ENCODE measurements at regions not wholly inside any gene's neighbourhood (a gene's known extent, or its start where the extent isn't known, plus 50 kb on each side); places are given as distances from the start of the nearest gene placed in this dataset.
A peak's percentile ranks its signal among the peaks of the same experiment; 100 is the strongest.

- no peak overlapping the region for H3K4me3 ChIP-seq (ENCODE audit: low read length)
- WGBS, 2 experiments (ENCODE audit: insufficient coverage in 1 of 2, insufficient read length in 1 of 2), result no CpG with 5 or more reads among the region's 2 CpGs
- no peaks in the 10 kb centered on the region for H3K4me1 Mint-ChIP-seq
- H3K4me3 Mint-ChIP-seq, result no peak overlapping the region
- H3K9me3 Mint-ChIP-seq, result no peaks in the 10 kb centered on the region
- no peaks in the 10 kb centered on the region for H3K27me3 Mint-ChIP-seq (ENCODE audit: insufficient read depth)
- no peaks in the 10 kb centered on the region for H3K9me3 ChIP-seq (ENCODE audit: control insufficient read depth, low read length)
- TF ChIP-seq, protein P1, sequence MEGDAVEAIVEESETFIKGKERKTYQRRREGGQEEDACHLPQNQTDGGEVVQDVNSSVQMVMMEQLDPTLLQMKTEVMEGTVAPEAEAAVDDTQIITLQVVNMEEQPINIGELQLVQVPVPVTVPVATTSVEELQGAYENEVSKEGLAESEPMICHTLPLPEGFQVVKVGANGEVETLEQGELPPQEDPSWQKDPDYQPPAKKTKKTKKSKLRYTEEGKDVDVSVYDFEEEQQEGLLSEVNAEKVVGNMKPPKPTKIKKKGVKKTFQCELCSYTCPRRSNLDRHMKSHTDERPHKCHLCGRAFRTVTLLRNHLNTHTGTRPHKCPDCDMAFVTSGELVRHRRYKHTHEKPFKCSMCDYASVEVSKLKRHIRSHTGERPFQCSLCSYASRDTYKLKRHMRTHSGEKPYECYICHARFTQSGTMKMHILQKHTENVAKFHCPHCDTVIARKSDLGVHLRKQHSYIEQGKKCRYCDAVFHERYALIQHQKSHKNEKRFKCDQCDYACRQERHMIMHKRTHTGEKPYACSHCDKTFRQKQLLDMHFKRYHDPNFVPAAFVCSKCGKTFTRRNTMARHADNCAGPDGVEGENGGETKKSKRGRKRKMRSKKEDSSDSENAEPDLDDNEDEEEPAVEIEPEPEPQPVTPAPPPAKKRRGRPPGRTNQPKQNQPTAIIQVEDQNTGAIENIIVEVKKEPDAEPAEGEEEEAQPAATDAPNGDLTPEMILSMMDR (conservative IDR thresholded peaks at IDR 0.05), result no peak
- H3K4me1 ChIP-seq (ENCODE audit: control insufficient read depth, insufficient read depth, low read length), result no peaks in the 10 kb centered on the region
- DNase-seq, result no peak
- no peaks in the 10 kb centered on the region for H3K36me3 ChIP-seq (ENCODE audit: control insufficient read depth, insufficient read depth, low read length)
- H3K36me3 Mint-ChIP-seq (ENCODE audit: low read depth), result no peaks in the 10 kb centered on the region
- no peak overlapping the region for H3K9ac ChIP-seq (ENCODE audit: extremely low read depth, low read length, poor library complexity, severe bottlenecking)
- no peaks in the 10 kb centered on the region for H3K27me3 ChIP-seq (ENCODE audit: control insufficient read depth, insufficient read depth, low read length, poor library complexity, severe bottlenecking)
- H3K27ac ChIP-seq (ENCODE audit: low read depth, low read length), result no peak overlapping the region
- no peak overlapping the region for H3K27ac Mint-ChIP-seq
Measured at GRCh38 chr12:17264603-17265002, 658.6 kb upstream of the LMO3 start.

GRCh38 chr12:17239874-17240273 lies 633.9 kb upstream of the LMO3 start:
- H3K4me3 Mint-ChIP-seq, result no peak overlapping the region
- H3K4me1 Mint-ChIP-seq, result peaks cover 5% of the 10 kb centered on the region
- H3K9me3 Mint-ChIP-seq, result peaks cover 8% of the 10 kb centered on the region
- Histone ChIP-seq H3K36me3 (ENCODE audit: control insufficient read depth, insufficient read depth, low read length) (no peaks in the 10 kb centered on the region), H3K9me3 (ENCODE audit: control insufficient read depth, low read length) (peaks cover 4% of the 10 kb centered on the region), H3K27me3 (ENCODE audit: control insufficient read depth, insufficient read depth, low read length, poor library complexity, severe bottlenecking) (no peaks in the 10 kb centered on the region), H3K9ac (ENCODE audit: extremely low read depth, low read length, poor library complexity, severe bottlenecking) (no peak overlapping the region), H3K4me3 (ENCODE audit: low read length) (no peak overlapping the region), H3K4me1 (ENCODE audit: control insufficient read depth, insufficient read depth, low read length) (no peaks in the 10 kb centered on the region), H3K27ac (ENCODE audit: low read depth, low read length) (no peak overlapping the region)
- 91 to 93% methylated on average over 2 to 3 of the region's 4 CpGs for WGBS, 2 experiments (ENCODE audit: insufficient coverage in 1 of 2, insufficient read length in 1 of 2)
- no peak for DNase-seq
- H3K27me3 Mint-ChIP-seq (ENCODE audit: insufficient read depth), result no peaks in the 10 kb centered on the region
- no peak overlapping the region for H3K27ac Mint-ChIP-seq
- no peaks in the 10 kb centered on the region for H3K36me3 Mint-ChIP-seq (ENCODE audit: low read depth)
- TF ChIP-seq, protein P1 (conservative IDR thresholded peaks at IDR 0.05), result no peak

GRCh38 chr12:17235996-17236395 lies 630.0 kb upstream of the LMO3 start:
- no peak overlapping the region for H3K9ac ChIP-seq (ENCODE audit: extremely low read depth, low read length, poor library complexity, severe bottlenecking)
- H3K27ac Mint-ChIP-seq, result no peak overlapping the region
- 57 to 89% methylated on average over 3 to 5 of the region's 5 CpGs for WGBS, 2 experiments (ENCODE audit: insufficient coverage in 1 of 2, insufficient read length in 1 of 2)

More at GRCh38 chr12:17235996-17236395, 630.0 kb upstream of the LMO3 start:
- no peaks in the 10 kb centered on the region for H3K4me1 ChIP-seq (ENCODE audit: control insufficient read depth, insufficient read depth, low read length)
- peak; percentile 62 for DNase-seq
- H3K9me3 ChIP-seq (ENCODE audit: control insufficient read depth, low read length), result no peaks in the 10 kb centered on the region
- TF ChIP-seq, protein P1 (conservative IDR thresholded peaks at IDR 0.05), result no peak
- no peak overlapping the region for H3K27ac ChIP-seq (ENCODE audit: low read depth, low read length)
- H3K4me3 Mint-ChIP-seq, result no peak overlapping the region
- no peaks in the 10 kb centered on the region for H3K27me3 Mint-ChIP-seq (ENCODE audit: insufficient read depth)
- peaks cover 5% of the 10 kb centered on the region for H3K4me1 Mint-ChIP-seq
- H3K36me3 ChIP-seq (ENCODE audit: control insufficient read depth, insufficient read depth, low read length), result no peaks in the 10 kb centered on the region
- no peak overlapping the region for H3K4me3 ChIP-seq (ENCODE audit: low read length)
- no peaks in the 10 kb centered on the region for H3K36me3 Mint-ChIP-seq (ENCODE audit: low read depth)
- no peaks in the 10 kb centered on the region for H3K9me3 Mint-ChIP-seq
- no peaks in the 10 kb centered on the region for H3K27me3 ChIP-seq (ENCODE audit: control insufficient read depth, insufficient read depth, low read length, poor library complexity, severe bottlenecking)

Measured in endodermal cell (in vitro differentiated cells).